Caco-2 (cell line): ENCODE measurements at regions not wholly inside any gene's neighbourhood (a gene's known extent, or its start where the extent isn't known, plus 50 kb on each side); places are given as distances from the start of the nearest gene placed in this dataset.
"Not testable (repeated sequence)": the region's sequence is repeated elsewhere in the genome, so short reads cannot be mapped to it uniquely, and the experiment has no call there.

Experiments used
- BruUV-seq: library from RNA; stranded (reverse); fragments of 400-500 nt; replicated peaks from 2 replicates; lab custom pipeline; 2021; lab: Mats Ljungman, UMichigan
- CTCF ChIA-PET: fragments of 300-600 bp; sonication (Branson Sonifier 250); formaldehyde crosslinking; loops from one replicate; lab custom pipeline; 2022; ENCODE audit warnings: antibody characterized with exemption; lab: Charles Lee
- POLR2A ChIA-PET: fragments of 300-600 bp; sonication (Branson Sonifier 250); formaldehyde crosslinking; loops from one replicate; lab custom pipeline; 2022; ENCODE audit warnings: antibody characterized with exemption; lab: Charles Lee
- DNase-seq, 2 experiments: peaks; one replicate each; pipeline versions ENCODE4 v3.0.0 to v3.0.0-alpha.2; 2020 to 2022
- H3K27me3 ChIP-seq: replicated peaks from 2 replicates; pipeline ENCODE4 v1.6.0; 2011; ENCODE audit warnings: low read length; ENCODE audit not compliant: control insufficient read depth, insufficient read depth
- H3K36me3 ChIP-seq: 2 replicates; pipeline ENCODE4 v1.5.1; 2011; ENCODE audit warnings: low read length; ENCODE audit not compliant: control insufficient read depth, insufficient read depth
- H3K4me1 ChIP-seq: fragments of 250-450 bp; sonication (Bioruptor Pico); 2 replicates; pipeline ENCODE4 v1.5.1; 2020; ENCODE audit warnings: mild to moderate bottlenecking
- H3K4me3 ChIP-seq: 2 replicates; pipeline ENCODE4 v1.5.1; 2011; ENCODE audit warnings: low read depth, mild to moderate bottlenecking, control low read depth, low read length
- H3K9me3 ChIP-seq: fragments of 250-450 bp; sonication (Bioruptor Pico); 2 replicates; pipeline ENCODE4 v1.5.1; 2020; ENCODE audit warnings: mild to moderate bottlenecking, moderate library complexity
- H3K27ac Mint-ChIP-seq: one replicate; pipeline ENCODE4 v1.8.0; 2022; ENCODE audit warnings: mixed read lengths; ENCODE audit not compliant: unreplicated experiment
- H3K27me3 Mint-ChIP-seq: one replicate; pipeline ENCODE4 v1.8.0; 2022; ENCODE audit warnings: mixed read lengths; ENCODE audit not compliant: insufficient read depth, unreplicated experiment
- H3K36me3 Mint-ChIP-seq: one replicate; pipeline ENCODE4 v1.8.0; 2022; ENCODE audit warnings: mild to moderate bottlenecking, mixed read lengths; ENCODE audit not compliant: insufficient read depth, unreplicated experiment
- H3K4me1 Mint-ChIP-seq: one replicate; pipeline ENCODE4 v1.8.0; 2022; ENCODE audit warnings: low read depth, mixed read lengths; ENCODE audit not compliant: unreplicated experiment
- H3K4me3 Mint-ChIP-seq: one replicate; pipeline ENCODE4 v1.8.0; 2022; ENCODE audit warnings: mild to moderate bottlenecking, moderate library complexity, mixed read lengths; ENCODE audit not compliant: unreplicated experiment
- H3K9me3 Mint-ChIP-seq: one replicate; pipeline ENCODE4 v1.8.0; 2022; ENCODE audit warnings: mixed read lengths; ENCODE audit not compliant: unreplicated experiment
- CTCF ChIP-seq, 2 experiments: fragments of 200-600 bp in 1 of 2; IDR thresholded peaks; 1 replicate in 1 of 2; 2 replicates in 1 of 2; pipeline versions ENCODE4 v1.5.1 to v1.8.0; 2011 to 2022; ENCODE audit warnings: antibody characterized with exemption in 1 of 2, control low read depth in 1 of 2, inconsistent platforms in 1 of 2, low read depth in 1 of 2, low read length in 1 of 2, mild to moderate bottlenecking in 1 of 2, moderate library complexity in 1 of 2; ENCODE audit not compliant: insufficient read depth in 1 of 2, severe bottlenecking in 1 of 2, unreplicated experiment in 1 of 2
- intact Hi-C: fragments of 100-400 bp; cut with micrococcal nuclease; formaldehyde crosslinking; loops from one replicate; pipeline ENCODE4 v1.10.0; 2022; ENCODE audit not compliant: unreplicated experiment

DNA sequence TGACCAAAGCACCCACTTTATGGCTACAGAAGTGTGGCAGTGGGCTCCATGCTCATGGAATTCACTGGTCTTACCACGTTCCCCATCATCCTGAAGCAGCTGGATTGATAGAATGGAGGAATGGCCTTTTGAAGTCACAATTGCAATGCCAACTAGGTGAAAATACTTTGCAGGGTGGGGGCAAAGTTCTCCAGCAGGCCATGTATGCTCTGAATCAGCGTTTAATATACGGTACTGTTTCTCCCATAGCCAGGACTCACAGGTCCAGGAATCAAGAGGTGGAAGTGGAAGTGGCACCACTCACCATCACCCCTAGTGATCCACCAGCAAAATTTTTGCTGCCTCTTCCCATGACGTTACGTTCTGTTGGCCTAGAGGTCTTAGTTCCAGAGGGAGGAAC lies 60.5 kb upstream of the GMDS start:
- DNase-seq: no peak
- peaks cover 5% of the 10 kb centered on the region; the same call in 1 of the 2 replicates for H3K4me1 ChIP-seq
- no TSS peak for BruUV-seq
- Mint-ChIP-seq H3K4me1 (no peaks in the 10 kb centered on the region), H3K9me3 (no peaks in the 10 kb centered on the region), H3K4me3 (no peak overlapping the region), H3K36me3 (no peaks in the 10 kb centered on the region), H3K27ac (no peak overlapping the region), H3K27me3 (no peaks in the 10 kb centered on the region)
- no peak overlapping the region for H3K4me3 ChIP-seq
- intact Hi-C loops: no loop called here
- H3K9me3 ChIP-seq: no peaks in the 10 kb centered on the region
- ChIA-PET POLR2A (no interaction called here), CTCF (no interaction called here)
- TF ChIP-seq CTCF (IDR thresholded peaks at IDR 0.05; ENCODE audit: insufficient read depth in 1 of 2, low read depth in 1 of 2, low read length in 1 of 2, severe bottlenecking in 1 of 2, unreplicated experiment in 1 of 2): no peak
- no peaks in the 10 kb centered on the region for H3K27me3 ChIP-seq
- H3K36me3 ChIP-seq: no peaks in the 10 kb centered on the region

DNA sequence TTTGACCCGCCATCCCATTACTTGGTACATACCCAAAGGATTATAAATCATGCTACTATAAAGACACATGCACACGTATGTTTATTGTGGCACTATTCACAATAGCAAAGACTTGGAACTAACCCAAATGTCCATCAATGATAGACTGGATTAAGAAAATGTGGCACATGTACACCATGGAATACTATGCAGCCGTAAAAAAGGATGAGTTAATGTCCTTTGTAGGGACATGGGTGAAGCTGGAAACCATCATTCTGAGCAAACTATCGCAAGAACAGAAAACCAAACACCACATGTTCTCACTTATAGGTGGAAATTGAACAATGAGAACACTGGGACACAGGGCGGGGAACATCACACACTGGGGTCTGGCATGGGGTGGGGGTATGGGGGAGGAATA lies 57.1 kb upstream of the GMDS start:
- H3K9me3 ChIP-seq, BruUV-seq, CTCF ChIA-PET, POLR2A ChIA-PET, H3K4me1 ChIP-seq, H3K4me1 Mint-ChIP-seq, H3K4me3 Mint-ChIP-seq, H3K36me3 Mint-ChIP-seq, H3K4me3 ChIP-seq, H3K27me3 ChIP-seq, H3K36me3 ChIP-seq, H3K27me3 Mint-ChIP-seq, DNase-seq, intact Hi-C loops, H3K27ac Mint-ChIP-seq: not testable (repeated sequence)
- peaks cover 17% of the 10 kb centered on the region for H3K9me3 Mint-ChIP-seq

DNA sequence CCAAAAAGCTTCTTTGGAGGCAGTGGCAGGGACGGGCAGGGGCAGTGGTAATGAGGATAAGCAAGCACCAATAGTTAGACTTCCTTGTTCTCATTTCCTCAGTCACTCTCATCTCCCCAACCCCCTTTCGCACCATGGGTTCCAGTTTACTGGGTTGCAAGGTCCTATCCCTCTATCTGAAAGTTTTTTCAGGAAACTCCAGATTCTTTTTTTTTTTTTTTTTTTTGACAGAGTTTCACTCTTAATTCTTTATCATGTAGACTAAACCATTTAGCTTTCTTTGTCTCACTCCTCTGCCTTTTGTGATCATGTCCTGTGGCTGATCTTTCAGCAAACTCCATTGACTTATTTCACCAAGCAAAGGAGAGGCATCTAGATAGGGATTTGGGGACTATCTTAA lies 51.4 kb upstream of the GMDS start:
- no peaks in the 10 kb centered on the region for H3K4me1 Mint-ChIP-seq
- H3K9me3 Mint-ChIP-seq: peaks cover 27% of the 10 kb centered on the region
- peaks cover 12% of the 10 kb centered on the region for H3K9me3 ChIP-seq
- no peak overlapping the region for H3K4me3 Mint-ChIP-seq
- no TSS peak for BruUV-seq
- no peak overlapping the region for H3K27ac Mint-ChIP-seq
- ChIA-PET POLR2A (no interaction called here), CTCF (no interaction called here)
- H3K4me1 ChIP-seq: no peaks in the 10 kb centered on the region
- no peaks in the 10 kb centered on the region for H3K36me3 ChIP-seq
- DNase-seq: no peak
- intact Hi-C loops: no loop called here
- no peak for TF ChIP-seq CTCF (IDR thresholded peaks at IDR 0.05; ENCODE audit: insufficient read depth in 1 of 2, low read depth in 1 of 2, low read length in 1 of 2, severe bottlenecking in 1 of 2, unreplicated experiment in 1 of 2)
- H3K36me3 Mint-ChIP-seq: no peaks in the 10 kb centered on the region
- no peak overlapping the region for H3K4me3 ChIP-seq
- no peaks in the 10 kb centered on the region for H3K27me3 Mint-ChIP-seq
- no peaks in the 10 kb centered on the region for H3K27me3 ChIP-seq
